ENCODE measurements at regions not wholly inside any gene's neighbourhood (a gene's known extent, or its start where the extent isn't known, plus 50 kb on each side); places are given as distances from the start of the nearest gene placed in this dataset.
"Not testable (repeated sequence)": the region's sequence is repeated elsewhere in the genome, so short reads cannot be mapped to it uniquely, and the experiment has no call there.

DNA sequence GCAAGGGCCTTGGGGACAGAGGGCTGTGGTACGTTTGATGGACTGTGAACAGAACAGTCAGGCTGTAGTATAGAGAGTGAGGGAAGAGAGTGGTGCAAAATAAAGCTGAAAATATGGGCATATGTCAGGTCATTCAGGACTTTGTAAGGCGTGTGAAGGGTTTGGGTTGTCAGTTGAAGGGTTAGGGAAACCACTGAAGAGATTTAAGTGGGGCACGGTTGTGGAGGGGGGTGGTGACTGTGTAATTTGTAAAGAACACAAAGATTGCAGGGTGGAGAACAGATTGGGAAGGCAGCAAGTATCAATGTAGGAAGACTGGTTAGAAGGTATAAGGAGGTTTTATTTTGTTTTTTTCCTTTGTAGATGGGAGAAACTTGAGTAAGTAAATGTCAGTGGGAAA lies 349.8 kb downstream of the DLEU7 start:
- WGBS, 2 donors (ENCODE audit: low coverage in 1 of 2) = 69 to 84% methylated on average over 3 of the region's 3 CpGs
- in situ Hi-C loops (cut with MboI; ENCODE audit: low pct_ligation_motif_present in 1 of 4, low pct_unique_long_range_greater_than_20kb in 1 of 4, low sequenced_read_pairs in 3 of 4) = no loop called here
- Histone ChIP-seq H3K36me3 (no peaks in the 10 kb centered on the region), H3K27me3 (no peaks in the 10 kb centered on the region), H3K4me1 (no peaks in the 10 kb centered on the region), H3K27ac (no peak overlapping the region), H3K4me3 (no peak overlapping the region), H3K9me3 (no peaks in the 10 kb centered on the region)
- intact Hi-C loops (cut with DNase I; ENCODE audit: low total_unique reads) = no loop called here
- TF ChIP-seq POLR2A (IDR thresholded peaks at IDR 0.05) = no peak
- TF ChIP-seq POLR2AphosphoS5 (IDR thresholded peaks at IDR 0.05) = no peak
- no peak for TF ChIP-seq EP300 (IDR thresholded peaks at IDR 0.05; ENCODE audit: low read depth)
- TF ChIP-seq, protein P1, sequence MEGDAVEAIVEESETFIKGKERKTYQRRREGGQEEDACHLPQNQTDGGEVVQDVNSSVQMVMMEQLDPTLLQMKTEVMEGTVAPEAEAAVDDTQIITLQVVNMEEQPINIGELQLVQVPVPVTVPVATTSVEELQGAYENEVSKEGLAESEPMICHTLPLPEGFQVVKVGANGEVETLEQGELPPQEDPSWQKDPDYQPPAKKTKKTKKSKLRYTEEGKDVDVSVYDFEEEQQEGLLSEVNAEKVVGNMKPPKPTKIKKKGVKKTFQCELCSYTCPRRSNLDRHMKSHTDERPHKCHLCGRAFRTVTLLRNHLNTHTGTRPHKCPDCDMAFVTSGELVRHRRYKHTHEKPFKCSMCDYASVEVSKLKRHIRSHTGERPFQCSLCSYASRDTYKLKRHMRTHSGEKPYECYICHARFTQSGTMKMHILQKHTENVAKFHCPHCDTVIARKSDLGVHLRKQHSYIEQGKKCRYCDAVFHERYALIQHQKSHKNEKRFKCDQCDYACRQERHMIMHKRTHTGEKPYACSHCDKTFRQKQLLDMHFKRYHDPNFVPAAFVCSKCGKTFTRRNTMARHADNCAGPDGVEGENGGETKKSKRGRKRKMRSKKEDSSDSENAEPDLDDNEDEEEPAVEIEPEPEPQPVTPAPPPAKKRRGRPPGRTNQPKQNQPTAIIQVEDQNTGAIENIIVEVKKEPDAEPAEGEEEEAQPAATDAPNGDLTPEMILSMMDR (IDR thresholded peaks at IDR 0.05) = no peak
- no peak for DNase-seq

DNA sequence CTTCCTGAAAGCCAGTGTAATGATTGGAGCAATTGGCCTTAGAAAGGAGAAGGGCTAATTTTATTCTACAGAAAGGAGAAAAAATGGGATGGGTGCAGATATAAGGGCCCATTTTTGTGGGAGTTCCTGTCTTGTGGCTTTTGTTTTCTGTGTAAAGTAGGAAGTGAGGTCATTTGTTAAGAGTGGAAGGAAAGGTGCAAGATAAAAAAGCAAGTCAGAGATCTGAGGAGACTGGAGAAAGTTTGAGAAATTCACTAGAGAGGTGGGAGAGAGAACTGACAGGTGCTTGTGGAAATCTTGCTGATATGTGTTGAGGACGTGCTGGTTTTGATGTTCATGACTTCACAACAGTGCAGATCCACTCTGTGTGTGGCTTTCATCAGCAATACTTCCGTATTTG lies 349.4 kb downstream of the DLEU7 start:
- no peak for DNase-seq
- TF ChIP-seq, protein P1 (IDR thresholded peaks at IDR 0.05) = no peak
- TF ChIP-seq POLR2AphosphoS5 (IDR thresholded peaks at IDR 0.05) (no peak), POLR2A (IDR thresholded peaks at IDR 0.05) (no peak), EP300 (IDR thresholded peaks at IDR 0.05; ENCODE audit: low read depth) (no peak)
- Histone ChIP-seq H3K4me1 (no peaks in the 10 kb centered on the region), H3K36me3 (no peaks in the 10 kb centered on the region), H3K9me3 (no peaks in the 10 kb centered on the region), H3K27ac (no peak overlapping the region), H3K4me3 (no peak overlapping the region), H3K27me3 (no peaks in the 10 kb centered on the region)
- intact Hi-C loops (cut with DNase I; ENCODE audit: low total_unique reads) = no loop called here
- WGBS, 2 donors (ENCODE audit: low coverage in 1 of 2) = 86 to 100% methylated on average over 2 of the region's 2 CpGs
- in situ Hi-C loops (cut with MboI; ENCODE audit: low pct_ligation_motif_present in 1 of 4, low pct_unique_long_range_greater_than_20kb in 1 of 4, low sequenced_read_pairs in 3 of 4) = no loop called here

DNA sequence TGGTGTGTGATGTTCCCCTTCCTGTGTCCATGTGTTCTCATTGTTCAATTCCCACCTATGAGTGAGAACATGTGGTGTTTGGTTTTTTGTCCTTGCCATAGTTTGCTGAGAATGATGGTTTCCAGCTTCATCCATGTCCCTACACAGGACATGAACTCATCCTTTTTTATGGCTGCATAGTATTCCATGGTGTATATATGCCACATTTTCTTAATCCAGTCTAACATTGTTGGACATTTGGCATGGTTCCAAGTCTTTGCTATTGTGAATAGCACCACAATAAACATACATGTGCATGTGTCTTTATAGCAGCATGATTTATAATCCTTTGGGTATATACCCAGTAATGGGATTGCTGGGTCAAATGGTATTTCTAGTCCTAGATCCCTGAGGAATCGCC lies 340.3 kb downstream of the DLEU7 start:
- WGBS, 2 donors (ENCODE audit: low coverage in 1 of 2) = 80 to 94% methylated on average over 1 of the region's 1 CpG
- in situ Hi-C loops (cut with MboI; ENCODE audit: low pct_ligation_motif_present in 1 of 4, low pct_unique_long_range_greater_than_20kb in 1 of 4, low sequenced_read_pairs in 3 of 4) = not testable (repeated sequence)

DNA sequence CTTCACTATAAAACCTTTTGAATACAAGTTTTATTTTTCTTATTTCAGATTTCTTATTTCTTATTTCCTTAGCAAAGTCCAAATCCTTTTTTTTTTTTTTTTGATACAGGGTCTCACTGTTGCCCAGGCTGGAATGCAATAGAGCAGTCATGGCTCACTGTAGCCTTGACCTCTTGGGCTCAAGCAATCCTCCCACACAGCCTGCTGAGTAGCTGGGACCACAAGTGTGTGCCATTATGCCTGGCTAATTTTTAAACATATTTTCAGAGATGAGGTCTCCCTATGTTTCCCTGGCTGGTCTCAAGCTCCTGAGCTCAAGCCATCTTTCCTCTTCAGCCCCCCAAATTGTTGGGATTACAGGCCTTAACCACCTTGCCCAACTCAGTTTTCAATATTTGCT lies 334.3 kb downstream of the DLEU7 start:
- no peak overlapping the region for H3K4me3 ChIP-seq
- peaks cover 12 to 31% (median 27%) of the 10 kb centered on the region in 4 donors for H3K4me1 ChIP-seq
- H3K36me3 ChIP-seq = no peaks in the 10 kb centered on the region
- no peaks in the 10 kb centered on the region for H3K9me3 ChIP-seq
- no peak for DNase-seq
- no peak for TF ChIP-seq EP300 (IDR thresholded peaks at IDR 0.05; ENCODE audit: low read depth)
- intact Hi-C loops (cut with DNase I; ENCODE audit: low total_unique reads) (no loop called here), in situ Hi-C loops (cut with MboI; ENCODE audit: low pct_ligation_motif_present in 1 of 4, low pct_unique_long_range_greater_than_20kb in 1 of 4, low sequenced_read_pairs in 3 of 4) (no loop called here)
- H3K27ac ChIP-seq = no peak overlapping the region
- no peaks in the 10 kb centered on the region for H3K27me3 ChIP-seq

More for the DNA sequence above, 340.3 kb downstream of the DLEU7 start:
- H3K27ac ChIP-seq; H3K9me3 ChIP-seq; intact Hi-C loops (cut with DNase I; ENCODE audit: low total_unique reads); H3K4me3 ChIP-seq; H3K27me3 ChIP-seq; DNase-seq; H3K4me1 ChIP-seq; H3K36me3 ChIP-seq: not testable (repeated sequence)

DNA sequence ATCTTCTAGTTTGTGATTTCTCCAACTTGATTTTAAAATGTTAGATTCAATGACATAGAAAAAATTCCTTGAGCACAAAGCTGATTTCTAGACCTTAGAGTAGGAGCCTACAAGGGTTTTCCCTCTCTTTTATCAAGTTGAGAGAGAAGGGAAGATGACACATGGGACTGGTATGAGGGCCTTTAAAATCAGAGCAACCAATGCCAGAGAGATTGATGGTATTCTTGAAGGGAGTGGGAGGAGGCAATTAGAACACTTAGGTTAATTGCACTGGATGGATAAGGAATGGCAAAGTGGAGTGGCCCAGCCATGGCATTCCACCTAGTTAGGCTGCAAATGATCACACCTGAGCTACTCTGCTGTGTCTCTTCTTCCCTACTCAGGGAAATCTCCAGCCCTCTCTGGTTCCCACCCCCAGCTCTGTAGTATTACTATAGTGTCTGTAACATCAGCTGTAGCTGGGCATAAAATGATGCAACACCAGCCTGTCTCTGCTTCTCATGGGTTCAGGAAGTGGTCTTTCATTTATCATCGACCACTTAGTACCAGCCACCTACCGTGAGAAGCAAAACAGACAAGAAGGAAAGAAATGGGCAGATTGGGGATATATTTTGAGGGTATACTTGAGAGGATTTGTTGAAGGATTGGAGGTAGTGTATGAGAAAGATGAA lies 333.6 kb downstream of the DLEU7 start:
- H3K9me3 ChIP-seq = no peaks in the 10 kb centered on the region
- peaks cover 12 to 38% (median 29%) of the 10 kb centered on the region in 4 donors for H3K4me1 ChIP-seq
- H3K27ac ChIP-seq = no peak overlapping the region
- TF ChIP-seq POLR2AphosphoS5 (IDR thresholded peaks at IDR 0.05) (no peak), EP300 (IDR thresholded peaks at IDR 0.05; ENCODE audit: low read depth) (no peak), POLR2A (IDR thresholded peaks at IDR 0.05) (no peak)
- TF ChIP-seq, protein P1 (IDR thresholded peaks at IDR 0.05) = no peak
- no peaks in the 10 kb centered on the region for H3K27me3 ChIP-seq
- intact Hi-C loops (cut with DNase I; ENCODE audit: low total_unique reads) (no loop called here), in situ Hi-C loops (cut with MboI; ENCODE audit: low pct_ligation_motif_present in 1 of 4, low pct_unique_long_range_greater_than_20kb in 1 of 4, low sequenced_read_pairs in 3 of 4) (no loop called here)
- 77 to 100% methylated on average over 2 of the region's 2 CpGs for WGBS, 2 donors (ENCODE audit: low coverage in 1 of 2)
- H3K4me3 ChIP-seq = no peak overlapping the region
- no peaks in the 10 kb centered on the region for H3K36me3 ChIP-seq
- DNase-seq = no peak

DNA sequence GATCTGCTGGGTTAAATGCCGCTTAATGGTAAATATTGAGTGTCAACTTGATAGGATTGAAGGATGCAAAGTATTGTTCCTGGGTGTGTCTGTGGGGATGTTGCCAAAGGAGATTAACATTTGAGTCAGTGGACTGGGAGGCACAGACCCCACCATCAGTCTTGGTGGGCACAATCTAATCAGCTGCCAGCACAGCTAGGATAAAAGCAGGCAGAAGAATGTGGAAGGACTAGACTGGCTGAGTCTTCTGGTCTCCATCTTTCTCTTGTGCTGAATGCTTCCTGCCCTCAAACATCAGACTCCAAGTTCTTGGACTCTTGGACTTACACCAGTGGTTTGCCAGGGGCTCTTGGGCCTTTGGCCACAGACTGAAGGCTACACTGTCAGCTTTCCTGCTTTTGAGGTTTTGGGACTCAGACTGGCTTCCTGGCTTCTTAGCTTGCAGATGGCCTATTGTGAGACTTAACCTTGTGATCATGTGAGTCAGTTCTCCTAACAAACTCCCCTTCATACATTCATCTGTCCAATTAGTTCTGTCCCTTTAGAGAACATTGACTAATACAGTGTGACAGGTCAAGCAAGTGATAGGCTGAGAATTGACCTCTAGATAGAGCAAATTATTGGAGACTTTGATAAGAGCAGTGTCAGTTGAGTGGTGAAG lies 332.5 kb downstream of the DLEU7 start:
- 0 to 100% methylated on average over 1 of the region's 1 CpG for WGBS, 2 donors (ENCODE audit: low coverage in 1 of 2)
- H3K4me3 ChIP-seq; in situ Hi-C loops (cut with MboI; ENCODE audit: low pct_ligation_motif_present in 1 of 4, low pct_unique_long_range_greater_than_20kb in 1 of 4, low sequenced_read_pairs in 3 of 4); H3K27me3 ChIP-seq; intact Hi-C loops (cut with DNase I; ENCODE audit: low total_unique reads); H3K9me3 ChIP-seq; H3K36me3 ChIP-seq; DNase-seq: not testable (repeated sequence)
- peaks cover 12 to 39% (median 29%) of the 10 kb centered on the region in 4 donors for H3K4me1 ChIP-seq
- peak overlapping the region in 3 of 4 donors; percentile 83 to 85 (median 84) for H3K27ac ChIP-seq

Measured in transverse colon (tissue), 4 donors.